SKM-1 treated with dmso at 0.1 percent for 144 hours (cell line): ENCODE measurements at regions not wholly inside any gene's neighbourhood (a gene's known extent, or its start where the extent isn't known, plus 50 kb on each side); places are given as distances from the start of the nearest gene placed in this dataset.
"Not testable (repeated sequence)": the region's sequence is repeated elsewhere in the genome, so short reads cannot be mapped to it uniquely, and the experiment has no call there.

ENCODE experiments used
- DNase-seq: peaks from one replicate; lab custom pipeline; 2025; ENCODE audit not compliant: unreplicated experiment; lab: John Stamatoyannopoulos, UW

DNA sequence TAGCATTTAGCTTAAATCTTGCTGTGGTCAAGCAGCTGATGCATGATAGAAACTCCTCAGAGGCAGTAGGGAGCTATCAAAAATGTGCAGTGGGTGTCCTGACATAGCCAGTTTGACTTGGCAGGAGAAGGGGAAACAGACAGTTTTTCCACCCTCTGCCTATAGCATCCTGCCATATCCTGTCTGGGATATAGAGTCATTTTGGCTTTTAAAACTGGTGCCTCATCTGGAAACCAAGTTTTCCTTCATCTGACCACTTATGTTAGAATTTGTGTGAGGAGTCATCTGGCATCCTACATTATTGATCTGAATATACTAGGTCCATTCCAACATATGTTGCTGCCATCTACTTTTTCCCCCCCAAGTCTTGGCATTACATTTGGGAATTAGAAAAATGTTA is 284.1 kb downstream of the CD109 start:
- no peak for DNase-seq

DNA sequence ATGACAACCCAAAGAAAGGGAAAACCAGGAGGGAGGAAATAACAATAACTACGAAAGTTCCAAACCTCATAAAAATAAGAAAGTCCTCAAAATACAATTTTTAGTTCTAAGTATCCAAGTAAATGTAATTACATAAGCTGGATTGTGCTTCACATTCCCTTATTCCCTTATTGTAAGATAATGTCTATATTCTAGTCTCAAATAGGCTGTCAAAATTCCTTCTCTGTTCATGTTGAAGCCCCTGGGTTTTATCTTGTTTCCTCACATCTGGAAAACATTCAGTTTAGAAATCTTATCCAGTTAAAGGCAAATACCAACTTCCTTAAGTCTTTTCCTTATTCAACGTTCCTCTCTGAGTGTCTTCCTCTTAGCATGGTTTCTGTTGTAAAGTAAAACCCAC is 282.3 kb downstream of the CD109 start:
- DNase-seq: no peak

DNA sequence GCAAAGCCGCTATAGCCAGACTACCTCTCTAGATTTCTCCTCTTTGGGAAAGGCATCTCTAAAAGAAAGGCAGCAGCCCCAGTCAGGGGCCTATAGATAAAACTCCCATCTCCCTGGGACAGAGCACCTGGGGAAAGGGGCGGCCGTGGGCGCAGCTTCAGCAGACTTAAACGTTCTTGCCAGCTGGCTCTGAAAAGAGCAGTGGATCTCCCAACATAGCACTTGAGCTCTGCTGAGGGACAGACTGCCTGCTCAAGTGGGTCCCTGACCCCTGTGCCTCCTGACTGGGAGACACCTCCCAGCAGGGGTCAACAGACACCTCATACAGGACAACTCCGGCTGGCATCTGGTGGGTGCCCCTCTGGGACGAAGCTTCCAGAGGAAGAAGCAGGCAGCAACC is 276.5 kb downstream of the CD109 start:
- not testable (repeated sequence) for DNase-seq

DNA sequence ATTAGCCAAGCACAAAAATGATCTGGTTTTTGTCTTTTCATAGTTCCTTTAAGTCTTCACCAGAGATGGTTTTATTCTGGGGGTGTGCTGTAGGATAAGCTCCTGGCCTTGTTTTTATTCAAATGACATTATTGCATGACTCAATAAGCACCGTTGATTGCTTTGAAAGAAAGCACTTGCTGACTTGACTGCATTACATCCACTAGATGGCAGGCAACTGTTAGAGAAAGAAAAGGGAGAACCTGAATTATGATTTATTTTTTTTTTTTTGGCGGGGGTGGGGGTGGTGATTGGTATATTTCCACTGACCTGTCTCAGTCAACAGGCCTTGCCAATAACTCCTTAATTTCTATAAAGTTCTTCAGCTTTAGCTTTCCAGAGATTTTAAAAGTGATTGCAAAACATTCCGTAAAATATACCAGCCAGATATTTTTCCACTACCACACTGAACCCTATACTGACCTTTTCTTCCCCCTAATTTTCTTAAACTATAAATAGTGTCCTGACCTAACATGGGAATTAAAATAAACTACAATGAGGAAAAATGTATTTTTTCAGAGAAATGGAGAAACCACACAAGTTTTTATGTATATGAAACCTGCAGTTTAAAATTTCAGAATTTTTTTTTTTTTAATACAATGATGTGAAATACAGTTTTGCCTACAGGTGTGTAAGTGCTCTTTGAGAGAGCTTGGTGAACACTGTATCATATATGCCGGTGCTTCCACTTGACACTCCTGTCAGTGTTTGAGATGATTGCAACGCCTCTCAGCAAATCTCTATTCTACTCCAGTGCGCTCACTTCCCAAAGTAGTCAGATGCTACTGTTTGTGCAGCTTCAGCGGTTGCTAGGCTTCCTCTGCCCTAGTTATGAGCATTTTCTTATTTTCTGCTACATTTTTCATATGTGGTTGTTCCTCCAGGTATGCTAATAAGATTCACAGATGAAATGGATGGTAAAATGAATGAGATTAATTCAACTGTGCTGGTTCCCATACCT is 274.3 kb downstream of the CD109 start:
- DNase-seq: peak; percentile 25

DNA sequence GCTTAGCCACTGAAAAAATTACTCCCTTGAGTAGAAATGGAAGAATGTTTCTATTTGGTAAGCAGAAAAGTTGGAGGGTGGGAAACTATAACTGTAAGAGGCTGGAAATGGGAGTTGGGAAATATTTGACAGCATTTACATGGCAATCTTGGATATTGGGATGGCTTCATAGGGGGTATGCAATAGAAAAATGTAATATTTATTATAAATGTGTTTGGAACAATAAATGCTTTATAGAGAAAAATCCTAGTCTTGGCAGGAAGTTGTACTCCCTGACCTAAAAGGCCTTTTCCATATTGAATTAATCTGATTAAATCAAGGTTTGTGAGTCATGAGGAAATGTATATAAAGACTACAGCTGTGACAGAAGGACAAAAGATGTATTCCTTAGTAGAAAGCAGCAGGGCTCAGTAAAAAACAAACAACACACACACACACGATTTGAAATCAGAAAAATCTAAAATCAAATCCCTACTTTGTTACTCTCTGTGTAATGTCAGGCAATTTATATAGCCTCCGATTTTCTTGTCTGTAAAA is 272.3 kb downstream of the CD109 start:
- no peak for DNase-seq

DNA sequence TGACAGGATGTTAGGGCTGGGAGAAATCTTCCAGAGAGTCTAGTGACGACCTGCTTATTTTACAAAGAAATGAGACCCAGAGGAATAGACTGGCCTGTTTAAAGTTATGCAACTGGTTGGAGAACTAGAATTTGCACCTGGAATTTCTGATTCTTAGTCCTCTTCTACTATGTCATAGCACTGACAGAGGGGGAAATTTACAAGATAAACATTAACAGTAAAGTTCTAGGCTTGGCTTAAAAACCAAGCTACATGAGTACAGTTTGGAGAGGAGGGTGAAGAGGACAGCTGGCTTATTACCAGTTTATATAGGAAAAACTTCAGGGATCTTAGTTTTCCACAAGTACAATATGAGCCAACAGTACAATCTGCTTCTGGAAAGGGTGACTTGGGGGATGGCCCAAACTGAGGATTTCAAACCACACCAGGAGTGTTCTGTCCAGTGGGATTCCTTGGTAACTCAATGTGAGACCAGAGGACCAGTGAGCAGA is 269.6 kb downstream of the CD109 start:
- no peak for DNase-seq

DNA sequence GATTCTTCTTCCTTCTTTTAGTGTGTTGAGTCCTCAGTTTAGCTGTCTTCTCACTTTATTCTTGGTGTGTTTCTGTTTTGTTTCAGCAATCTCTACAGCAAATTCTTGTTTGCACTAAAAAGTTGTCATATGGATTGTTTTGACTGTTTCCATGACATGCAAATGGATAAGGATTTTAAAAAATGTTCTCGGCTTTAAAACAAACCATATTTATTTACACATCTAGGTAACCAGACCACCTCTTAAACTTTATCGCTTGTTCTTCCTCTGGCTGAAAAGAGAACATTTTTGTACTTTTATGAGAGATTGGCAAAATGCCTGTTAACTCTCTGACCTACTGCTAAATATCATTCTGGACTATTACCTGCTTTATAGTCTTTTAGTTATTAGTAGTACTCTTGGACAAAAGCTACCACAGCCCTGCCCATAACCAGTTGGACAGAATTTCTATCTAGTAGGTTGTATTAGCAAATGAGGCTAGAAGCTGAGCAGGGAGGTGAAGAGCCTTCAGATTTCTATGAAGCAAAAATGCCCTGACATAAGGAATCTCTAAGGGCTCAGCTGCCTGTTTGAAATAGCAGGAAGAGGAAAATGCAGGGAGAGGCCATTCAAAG is 268.3 kb downstream of the CD109 start:
- DNase-seq: no peak

DNA sequence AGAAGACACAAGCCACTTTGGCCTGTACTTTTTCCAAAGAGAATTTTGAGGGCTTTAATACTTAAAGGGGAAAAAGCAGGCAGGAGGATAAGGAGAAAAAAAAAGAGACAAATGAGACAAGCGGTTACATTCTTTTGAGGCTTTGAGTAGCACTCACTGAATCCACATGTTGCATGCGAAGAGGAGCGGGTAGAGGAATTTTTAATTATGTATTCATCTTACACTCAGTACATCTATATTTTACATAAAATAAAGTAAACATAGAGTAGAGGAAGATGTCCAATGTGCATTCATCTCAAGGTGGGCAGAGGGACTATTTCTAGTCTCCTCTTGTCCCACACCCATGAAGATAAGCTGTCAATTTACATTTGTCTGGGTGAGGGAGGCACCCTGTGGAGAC is 266.9 kb downstream of the CD109 start:
- DNase-seq: no peak

DNA sequence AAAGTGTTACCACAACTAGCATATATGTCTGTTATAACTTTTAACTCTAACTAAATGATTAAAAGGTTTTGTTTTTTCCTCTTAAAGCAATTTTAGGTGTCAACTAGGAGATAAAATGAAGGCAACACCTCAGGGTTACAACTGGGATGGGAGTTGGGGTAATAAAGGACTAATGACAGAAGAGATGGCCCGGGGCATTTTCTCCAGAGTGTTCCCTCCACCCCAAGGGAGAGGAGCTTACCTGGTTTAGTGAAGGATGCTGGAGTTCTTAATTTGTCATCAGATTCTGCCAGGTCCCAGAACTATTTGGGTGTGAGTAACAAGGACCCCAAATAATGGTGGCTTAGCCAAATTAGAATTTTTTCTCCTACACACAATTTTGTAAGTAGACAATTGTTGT is 260.3 kb downstream of the CD109 start:
- no peak for DNase-seq

DNA sequence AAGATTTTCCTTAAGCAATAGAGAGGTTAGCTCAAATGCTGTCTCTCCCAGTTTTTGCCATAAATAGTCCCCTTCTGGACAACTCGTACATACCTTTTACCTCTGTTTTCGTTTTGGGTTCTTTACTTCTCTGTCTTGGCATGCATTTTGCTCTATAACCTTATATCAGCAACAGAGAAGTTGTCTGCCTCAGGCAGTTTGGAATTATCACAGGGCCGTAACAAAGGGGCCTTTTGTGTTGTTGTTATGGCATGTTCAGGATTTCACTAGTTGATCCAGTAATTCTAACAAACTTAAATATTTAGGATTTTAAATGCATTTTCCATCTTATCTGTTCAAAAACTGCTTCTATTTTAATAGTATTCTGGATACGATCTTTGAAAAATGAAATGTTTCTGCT is 259.8 kb downstream of the CD109 start:
- no peak for DNase-seq

DNA sequence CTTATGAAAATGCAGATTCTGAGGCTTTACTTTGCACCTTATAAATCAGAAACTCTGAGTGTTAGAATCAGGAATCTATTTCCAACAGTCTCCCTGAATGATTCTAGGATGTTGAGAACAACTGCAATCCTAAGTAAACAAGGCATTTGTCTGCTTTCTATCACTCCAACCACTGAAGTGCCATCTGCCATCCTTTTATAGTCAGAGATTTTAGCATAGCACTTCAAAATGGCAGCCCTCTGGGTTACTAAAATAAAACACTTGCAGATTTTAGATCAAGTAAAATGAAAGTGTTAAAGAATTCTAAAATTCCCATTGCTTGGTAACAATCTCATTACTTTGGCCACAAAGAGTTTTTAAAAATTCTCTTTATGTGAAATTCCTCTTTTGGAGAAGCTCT is 258.9 kb downstream of the CD109 start:
- DNase-seq: no peak

DNA sequence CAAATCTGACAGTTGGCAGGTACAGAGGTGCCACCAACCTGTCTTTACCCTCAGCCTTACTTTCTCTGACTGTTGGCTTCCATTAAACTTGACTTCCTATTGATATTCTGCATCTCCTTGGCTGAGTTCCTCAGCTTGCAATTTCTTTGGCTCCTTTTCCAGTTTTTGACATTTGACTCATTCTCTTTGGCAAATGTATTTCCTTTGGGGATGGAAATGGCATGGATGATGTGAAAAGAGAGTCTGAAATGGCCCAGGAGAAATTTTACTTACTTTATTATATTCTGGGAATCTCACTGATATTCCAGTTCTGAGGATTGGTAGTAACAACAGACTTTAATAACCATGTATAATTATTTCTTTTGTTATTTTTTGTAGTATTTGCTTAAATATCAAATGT is 255.2 kb downstream of the CD109 start:
- DNase-seq: no peak

DNA sequence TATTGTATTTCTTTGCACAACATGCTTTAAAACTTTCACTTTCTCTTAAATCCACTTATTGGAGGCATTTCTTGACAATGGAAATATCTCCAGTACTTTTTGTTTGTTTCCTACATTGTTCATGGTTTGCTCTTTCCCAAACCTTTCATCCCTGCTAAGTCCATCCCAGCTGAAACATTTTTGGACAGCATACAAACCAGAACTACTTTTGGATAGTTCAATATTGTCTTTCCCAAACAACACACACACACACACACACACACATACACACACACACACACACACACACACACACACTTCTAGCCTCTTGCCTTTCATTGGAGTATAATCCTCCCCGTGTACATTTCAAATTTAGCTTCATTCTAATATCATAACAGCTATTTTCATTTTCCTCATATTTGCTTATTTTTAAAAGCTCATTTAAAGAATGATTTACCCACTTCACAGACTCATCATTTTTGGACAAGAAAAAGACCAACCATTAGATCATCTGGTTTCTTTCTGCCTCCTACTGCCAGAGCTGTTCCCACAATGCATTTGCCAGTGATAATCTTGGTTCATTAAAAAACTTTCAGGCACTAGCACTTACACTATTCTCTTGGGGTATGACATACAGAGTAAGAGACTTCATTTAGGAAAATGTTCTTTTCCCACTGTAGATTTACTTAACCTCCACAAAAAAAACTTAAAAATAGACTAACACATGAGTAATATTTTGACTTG is 248.1 kb downstream of the CD109 start:
- DNase-seq: no peak

DNA sequence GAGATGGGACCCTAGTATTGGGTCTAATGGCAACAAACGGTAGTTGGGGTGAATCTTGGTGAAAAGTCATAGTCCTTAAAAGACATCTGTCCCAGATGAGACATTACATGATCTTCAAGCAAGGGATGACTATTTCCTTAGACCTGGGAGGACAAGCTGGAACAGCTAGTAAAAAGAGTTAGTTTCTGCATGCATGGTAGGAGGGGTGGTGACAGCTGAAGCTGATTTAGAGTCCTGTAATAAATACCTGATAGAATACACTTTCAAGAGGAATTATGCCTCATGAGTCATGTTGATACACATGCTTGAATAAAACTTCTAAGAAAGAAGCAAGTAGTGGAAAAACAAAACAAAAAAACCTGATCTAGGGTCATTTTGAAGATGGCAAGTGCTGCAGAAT is 247.4 kb downstream of the CD109 start:
- no peak for DNase-seq

DNA sequence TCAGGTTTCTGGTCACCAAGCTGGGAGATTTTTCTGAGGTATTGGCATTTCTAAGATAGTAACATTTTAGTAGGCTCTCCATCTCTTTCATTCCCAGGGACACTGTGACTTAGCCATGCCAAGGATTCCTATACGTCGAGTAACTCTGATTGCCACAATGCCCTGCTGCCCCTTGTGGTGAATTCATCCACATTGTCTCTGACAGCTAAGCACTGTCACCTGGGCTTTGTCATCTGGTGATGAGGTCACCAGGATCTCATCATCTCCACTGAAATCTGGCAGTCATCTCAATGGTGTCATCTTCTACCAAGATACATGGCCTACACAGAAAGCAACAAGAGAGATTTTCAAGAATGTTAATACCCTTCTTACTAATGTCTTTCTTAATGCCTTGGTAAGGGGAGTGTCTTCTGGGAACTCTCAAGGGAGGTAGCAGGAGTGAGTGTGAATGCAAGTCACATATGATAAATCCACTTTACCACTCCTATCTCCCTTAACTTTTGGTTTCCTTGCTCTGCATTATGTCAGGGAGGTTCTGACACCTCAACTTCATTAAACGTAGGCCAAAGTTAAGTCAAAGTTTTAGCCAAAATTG is 246.7 kb downstream of the CD109 start:
- DNase-seq: no peak

DNA sequence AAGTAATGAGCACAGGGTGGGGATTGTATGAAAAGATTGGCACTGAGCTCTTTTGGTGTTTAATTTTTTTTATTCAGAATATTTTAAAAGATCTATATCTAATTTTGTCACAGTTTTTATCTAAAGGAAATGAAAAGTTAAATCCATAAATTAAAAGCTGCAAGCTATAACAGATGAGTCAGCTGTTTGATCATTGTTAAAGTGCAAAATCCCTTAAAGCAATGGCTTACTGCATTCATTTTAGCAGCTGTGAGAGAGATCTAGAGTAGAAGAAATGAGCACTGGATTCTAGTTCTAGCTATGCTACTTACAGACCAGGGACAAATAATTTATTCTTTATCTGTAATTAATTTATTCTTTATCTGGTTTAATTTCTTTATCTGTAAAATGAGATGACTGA is 245.9 kb downstream of the CD109 start:
- DNase-seq: no peak

DNA sequence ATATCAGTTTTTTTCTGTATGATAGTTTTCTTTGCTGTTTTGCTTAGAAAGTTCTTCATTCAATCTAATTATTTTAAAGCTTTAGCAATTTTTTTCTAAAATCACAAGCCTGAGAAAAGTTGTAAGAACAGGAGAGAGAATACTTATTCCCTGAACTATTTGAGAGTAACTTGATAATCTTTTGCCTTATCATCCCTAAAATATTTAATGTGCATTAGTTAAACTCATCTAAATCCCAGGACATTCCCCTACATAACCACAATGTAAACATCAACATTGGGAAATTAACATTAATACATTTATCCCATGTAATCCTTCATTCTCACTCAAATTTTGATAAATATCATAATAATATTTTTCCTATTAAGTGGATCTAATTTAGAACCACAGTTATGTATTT is 241.8 kb downstream of the CD109 start:
- DNase-seq: no peak

DNA sequence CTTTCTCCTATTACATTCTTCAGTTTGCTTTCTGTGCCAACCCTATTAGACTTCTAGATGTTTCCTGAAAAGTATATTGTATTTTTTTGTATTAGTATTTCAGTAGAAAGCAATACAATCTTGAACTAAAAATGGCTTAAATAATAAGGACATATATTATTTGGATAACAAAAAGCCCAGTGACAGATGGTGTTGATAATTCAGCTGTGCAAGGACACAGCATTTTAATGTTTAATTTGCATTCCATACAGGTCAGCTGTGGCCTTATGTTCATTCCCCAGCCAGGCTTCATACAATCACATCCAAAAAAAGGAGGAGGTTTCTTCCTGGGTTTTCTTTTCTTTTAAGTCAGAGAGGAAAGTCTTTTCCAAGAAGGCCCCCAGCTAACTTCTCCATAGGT is 236.9 kb downstream of the CD109 start:
- DNase-seq: no peak

DNA sequence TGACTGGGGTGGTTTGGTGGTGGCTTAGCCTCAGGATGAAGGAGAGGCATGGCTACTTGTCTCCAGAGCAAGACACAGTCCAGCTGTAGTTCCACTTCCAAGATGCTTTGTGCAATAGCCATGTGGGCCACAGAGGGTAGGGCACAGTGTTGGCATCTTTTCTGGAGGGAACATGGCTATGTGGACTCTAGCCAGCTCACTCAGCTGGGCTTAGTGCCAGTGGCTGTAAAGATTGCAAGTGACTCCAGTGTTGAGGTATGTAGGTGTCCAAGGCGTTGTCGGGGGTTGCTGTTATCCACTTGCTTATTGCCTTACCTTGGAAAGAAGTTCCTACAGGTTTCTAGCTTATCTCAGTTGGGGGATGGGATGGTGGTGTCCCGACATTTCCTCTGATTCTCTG is 233.4 kb downstream of the CD109 start:
- no peak for DNase-seq

DNA sequence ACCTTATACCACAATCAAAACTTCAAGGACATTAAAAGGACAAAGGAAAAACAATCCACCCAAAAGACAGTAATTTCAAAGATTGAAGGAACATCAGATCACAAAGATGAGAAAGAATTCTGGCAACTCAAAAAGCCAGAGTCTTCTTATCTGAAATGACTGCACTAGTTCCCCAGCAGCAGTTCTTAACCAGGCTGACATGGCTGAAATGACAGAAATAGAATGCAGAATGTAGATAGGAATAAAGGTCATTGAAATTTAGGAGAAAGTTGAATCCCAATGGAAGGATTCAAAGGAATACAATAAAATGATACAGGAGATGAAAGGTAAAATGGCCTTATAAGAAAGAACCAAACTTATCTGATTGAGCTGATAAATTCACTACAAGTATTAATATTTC is 231.4 kb downstream of the CD109 start:
- DNase-seq: no peak

DNA sequence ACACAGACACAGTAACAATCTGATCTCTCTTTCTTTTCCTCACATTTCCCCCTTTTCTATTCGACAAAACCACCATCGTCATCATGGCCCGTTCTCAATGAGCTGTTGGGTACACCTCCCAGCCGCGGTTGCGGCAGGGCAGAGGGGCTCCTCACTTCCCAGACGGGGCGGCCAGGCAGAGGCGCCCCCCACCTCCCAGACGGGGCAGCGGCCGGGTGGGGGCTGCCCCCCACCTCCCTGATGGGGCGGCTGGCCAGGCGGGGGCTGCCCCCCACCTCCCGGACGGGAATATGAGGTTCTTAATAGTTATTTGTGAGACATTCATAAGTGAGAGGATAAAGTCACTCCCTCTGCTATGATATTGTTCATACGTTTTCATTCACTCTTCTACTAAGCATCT is 229.7 kb downstream of the CD109 start:
- not testable (repeated sequence) for DNase-seq
